Retina (tissue), 1 donor: ENCODE measurements at regions not wholly inside any gene's neighbourhood (a gene's known extent, or its start where the extent isn't known, plus 50 kb on each side); places are given as distances from the start of the nearest gene placed in this dataset.

Experiments
- DNase-seq: peaks from one replicate; pipeline ENCODE4 v3.0.0-alpha.2; 2016

- no peak for DNase-seq
Observed at GRCh38 chr7:49389871-49390479, 383.5 kb upstream of the VWC2 start.

- DNase-seq, result no peak
Observed at GRCh38 chr7:49396229-49396628, 377.2 kb upstream of the VWC2 start.

- DNase-seq, result no peak
Observed at GRCh38 chr7:49397750-49398149, 375.7 kb upstream of the VWC2 start.

GRCh38 chr7:49398236-49398635, 375.2 kb upstream of the VWC2 start:
- no peak for DNase-seq

DNA sequence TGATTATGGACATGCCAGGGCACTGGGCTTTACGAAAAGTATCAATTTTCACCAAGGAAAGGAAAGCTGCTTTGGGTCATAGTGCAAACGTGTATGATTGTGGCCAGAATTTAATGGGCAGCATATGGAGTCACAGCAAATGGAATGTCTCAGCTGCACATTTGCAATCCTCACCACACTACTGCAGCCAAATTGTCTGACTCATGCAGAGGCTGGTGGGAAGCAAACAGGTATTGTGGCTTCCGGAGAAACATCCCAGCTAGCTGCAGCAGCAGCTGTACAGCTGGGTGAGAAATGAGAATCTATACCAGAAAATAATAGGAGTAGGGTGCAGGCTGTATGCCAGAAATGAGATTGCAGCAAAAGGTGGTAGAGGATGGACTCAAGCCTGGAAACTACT, 374.7 kb upstream of the VWC2 start:
- DNase-seq, result peak; percentile 18

DNA sequence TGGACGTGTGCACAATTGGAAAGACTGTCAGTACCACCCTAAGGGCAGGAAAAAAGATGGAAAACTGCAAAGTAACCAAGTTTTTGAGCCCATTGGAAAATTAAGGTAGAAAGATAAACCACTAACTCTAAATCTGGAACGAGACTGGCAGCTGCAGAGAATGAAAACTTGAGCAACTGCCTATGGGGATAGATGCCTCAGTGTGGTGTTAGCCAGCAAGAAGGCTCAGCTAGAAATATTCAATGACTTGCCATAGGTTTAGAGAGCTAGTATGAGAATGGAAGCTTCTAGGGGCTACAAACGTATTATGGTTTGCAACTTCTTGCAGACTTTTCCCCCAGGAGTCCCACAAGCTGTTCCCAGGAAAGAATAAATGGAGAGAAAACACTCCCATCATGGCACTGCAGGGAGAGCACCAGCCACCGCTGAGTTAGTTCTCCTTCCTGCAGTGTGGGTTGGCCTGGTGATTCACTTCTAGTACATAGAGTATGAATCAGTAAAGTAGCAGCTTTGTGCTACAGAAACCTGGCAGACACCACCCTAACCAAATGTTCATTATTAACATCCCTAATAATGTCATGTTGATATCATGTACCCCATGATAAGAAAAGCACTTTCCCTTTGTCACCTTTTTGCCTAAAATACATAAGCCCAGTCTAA, 372.4 kb upstream of the VWC2 start:
- no peak for DNase-seq

DNA sequence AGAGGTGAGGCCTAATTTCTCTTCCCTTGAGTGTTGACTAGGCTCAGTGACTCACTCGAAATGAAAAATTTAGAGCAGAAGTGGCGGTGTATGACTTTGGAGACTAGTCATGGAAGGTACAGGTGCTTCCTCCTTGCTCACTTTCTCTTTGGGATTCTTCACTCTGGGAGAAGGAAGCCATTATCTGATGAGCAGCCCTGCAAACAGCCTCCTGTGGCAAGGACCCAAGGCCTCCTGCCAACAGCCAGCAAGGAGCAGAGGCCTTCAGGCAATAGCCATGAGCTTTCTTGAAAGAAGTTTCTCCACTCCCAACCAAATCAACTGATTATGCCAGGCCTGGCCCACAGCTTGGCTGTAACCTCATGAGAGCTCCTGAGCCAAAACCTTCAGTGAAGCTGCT, 369.6 kb upstream of the VWC2 start:
- DNase-seq, result no peak

GRCh38 chr7:49407205-49407604, 366.2 kb upstream of the VWC2 start:
- no peak for DNase-seq

DNA sequence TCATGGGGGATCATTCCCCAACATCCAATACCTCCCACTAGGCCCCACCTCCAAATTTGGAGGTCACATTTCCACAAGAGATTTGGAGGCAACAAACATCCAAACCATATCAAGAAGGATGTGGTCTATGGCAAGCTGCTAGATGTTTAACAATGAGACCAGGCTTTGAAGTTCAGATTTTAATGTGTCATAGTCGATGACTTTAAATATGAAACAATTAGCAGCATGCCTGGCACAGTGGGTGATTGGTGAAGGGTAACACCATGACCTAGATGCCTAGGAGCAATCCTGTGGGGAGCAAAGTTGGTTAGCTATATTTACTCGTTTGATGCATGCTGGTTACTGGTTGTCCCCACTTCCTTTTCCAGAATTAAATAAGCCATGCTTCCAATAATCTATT, 356.4 kb upstream of the VWC2 start:
- no peak for DNase-seq

- no peak for DNase-seq
Observed at GRCh38 chr7:49418963-49419362, 354.5 kb upstream of the VWC2 start.

DNA sequence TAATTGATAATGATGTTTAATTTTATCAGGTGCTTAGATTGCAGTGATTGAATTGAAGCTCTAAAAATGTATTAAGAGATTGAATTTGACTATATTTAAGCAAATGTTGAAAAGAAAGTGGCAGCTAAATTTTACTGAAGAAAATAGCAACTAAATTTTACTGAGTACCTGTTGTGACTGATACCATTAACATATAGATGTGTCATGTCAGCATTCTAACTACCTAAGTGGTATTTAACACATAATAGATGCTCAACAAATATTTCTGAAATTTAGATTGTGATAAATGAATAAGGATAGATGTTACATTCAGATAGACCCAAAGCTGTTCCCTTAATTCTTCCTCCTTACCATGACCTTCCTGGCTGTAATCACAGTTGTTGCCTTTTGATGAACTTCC, 350.9 kb upstream of the VWC2 start:
- no peak for DNase-seq

- DNase-seq, result no peak
Observed at GRCh38 chr7:49424109-49424508, 349.3 kb upstream of the VWC2 start.

- DNase-seq, result no peak
Observed at GRCh38 chr7:49425277-49425818, 348.1 kb upstream of the VWC2 start.

GRCh38 chr7:49432254-49432653, 341.2 kb upstream of the VWC2 start:
- DNase-seq, result peak; percentile 14

- no peak for DNase-seq
Observed at GRCh38 chr7:49433794-49434193, 339.6 kb upstream of the VWC2 start.

DNA sequence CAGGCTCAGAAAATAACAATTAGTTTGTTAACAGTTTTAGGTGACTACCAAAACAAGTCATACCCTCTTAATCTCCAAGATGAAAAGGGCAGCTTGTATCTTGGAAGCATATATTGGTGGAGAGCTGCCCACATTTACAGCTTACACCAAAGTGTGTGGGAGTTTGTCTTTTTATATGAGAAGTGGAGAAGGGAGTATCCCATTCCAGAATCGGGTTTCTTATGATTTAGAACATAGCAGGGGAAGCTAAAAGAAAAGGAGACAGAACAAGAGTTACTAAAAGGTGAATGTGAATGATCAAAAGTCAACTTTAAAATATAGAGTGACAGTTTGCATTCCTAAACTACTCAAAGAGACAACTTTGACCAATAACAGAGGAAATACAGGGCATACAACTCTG, 338.6 kb upstream of the VWC2 start:
- no peak for DNase-seq

GRCh38 chr7:49438281-49438680, 335.2 kb upstream of the VWC2 start:
- DNase-seq, result no peak

DNA sequence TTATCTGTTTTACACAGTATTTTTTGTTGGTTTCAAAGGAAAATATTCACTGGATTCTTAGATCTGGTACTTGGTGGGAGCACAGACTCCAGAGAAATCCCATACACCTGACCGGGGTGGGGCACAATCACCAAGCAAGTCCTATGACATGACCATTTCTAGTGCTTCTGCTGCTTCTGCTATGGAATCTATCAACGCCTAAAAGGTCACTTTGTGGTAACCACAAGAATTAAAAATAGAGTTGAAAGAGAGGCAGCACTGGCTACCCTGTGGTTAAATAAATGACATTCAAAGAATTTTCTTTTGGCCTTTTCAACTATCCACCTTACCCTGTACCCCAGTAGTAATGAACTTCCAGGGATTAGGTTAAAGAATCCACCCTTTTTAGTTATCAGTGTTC, 329.9 kb upstream of the VWC2 start:
- DNase-seq, result no peak

DNA sequence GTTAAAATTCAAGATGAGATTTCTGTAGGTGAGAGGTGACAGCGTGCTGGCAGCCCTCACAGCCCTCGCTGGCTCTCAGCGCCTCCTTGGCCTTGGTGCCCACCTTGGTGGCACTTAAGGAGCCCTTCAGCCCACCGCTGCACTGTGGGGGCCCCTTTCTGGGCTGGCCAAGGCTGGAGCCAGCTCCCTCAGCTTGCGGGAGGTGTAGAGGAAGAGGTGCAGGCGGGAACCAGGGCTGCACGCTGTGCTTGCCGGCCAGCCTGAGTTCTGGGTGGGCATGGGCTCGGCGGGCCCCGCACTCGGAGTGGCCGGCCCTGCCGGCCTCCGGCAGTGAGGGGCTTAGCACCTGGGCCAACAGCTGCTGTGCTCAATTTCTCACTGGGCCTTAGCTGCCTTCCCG, 320.0 kb upstream of the VWC2 start:
- no peak for DNase-seq

GRCh38 chr7:49479441-49479840, 294.0 kb upstream of the VWC2 start:
- DNase-seq, result no peak

- DNase-seq, result no peak
Observed at GRCh38 chr7:49479936-49480544, 293.4 kb upstream of the VWC2 start.

- DNase-seq, result no peak
Observed at GRCh38 chr7:49481075-49481474, 292.4 kb upstream of the VWC2 start.

DNA sequence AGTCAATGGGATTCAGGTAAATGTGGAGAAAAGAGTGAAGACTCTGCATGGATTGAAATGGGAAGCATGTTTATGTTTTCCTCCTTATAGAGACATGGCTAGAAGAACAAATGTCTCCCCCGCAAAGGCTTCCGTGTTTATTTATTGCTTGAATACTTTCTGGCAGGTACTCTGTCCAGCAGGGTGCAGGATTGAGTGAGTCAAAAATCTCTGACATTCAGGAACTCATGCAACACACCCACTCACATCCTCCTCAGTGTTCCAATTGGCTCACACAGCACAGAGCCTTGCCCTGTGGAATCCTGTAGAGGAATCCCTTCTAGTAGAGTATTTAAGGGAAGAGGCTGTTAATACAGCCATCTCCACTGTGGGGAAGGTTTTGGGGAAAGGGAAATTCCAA, 290.3 kb upstream of the VWC2 start:
- no peak for DNase-seq
